ENCODE measurements at regions not wholly inside any gene's neighbourhood (a gene's known extent, or its start where the extent isn't known, plus 50 kb on each side); places are given as distances from the start of the nearest gene placed in this dataset.
"Not testable (repeated sequence)": the region's sequence is repeated elsewhere in the genome, so short reads cannot be mapped to it uniquely, and the experiment has no call there.

DNA sequence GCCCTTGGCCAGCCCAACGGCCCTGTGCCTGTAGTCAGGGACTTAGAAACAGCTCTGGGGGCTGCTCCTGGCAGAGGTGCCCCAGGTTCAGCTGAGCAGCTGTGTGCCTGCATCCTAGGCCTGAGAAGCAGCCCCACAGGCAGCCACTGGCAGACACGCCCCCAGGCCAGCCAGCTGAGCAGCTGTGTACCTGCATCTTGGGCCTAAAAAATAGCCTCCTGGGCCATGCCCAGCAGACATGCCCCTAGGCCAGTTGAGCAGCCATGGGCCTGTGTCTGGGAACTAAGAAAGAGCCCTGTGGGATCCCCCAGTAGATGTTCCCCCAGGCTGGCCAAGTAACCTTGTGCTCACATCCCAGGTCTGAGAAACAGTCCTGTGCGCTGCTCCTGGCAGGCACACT, 64.0 kb downstream of the TBR1 start:
- intact Hi-C loops (cut with DNase I), result no loop called here
- ATAC-seq (no peak), DNase-seq (ENCODE audit: missing footprints) (no peak)

DNA sequence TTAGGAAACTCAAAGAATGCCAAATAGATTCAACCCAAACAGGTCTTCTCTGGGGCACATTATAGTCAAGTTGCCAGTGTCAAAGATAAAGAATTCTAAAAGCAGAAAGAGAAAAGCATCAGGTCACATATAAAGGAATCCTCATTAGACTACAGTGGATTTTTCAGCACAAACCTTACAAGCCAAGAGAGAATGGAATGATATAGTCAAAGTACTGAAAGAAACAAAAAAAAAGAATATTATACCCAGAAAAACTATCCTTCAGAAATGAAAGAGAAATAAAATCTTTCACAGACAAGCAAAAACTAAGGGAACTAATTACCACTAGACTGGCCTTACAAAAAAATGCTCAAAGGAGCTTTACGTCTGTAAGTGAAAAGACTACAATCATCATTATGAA, 65.5 kb downstream of the TBR1 start:
- no peak for DNase-seq (ENCODE audit: missing footprints)
- no peak for ATAC-seq
- intact Hi-C loops (cut with DNase I), result no loop called here

DNA sequence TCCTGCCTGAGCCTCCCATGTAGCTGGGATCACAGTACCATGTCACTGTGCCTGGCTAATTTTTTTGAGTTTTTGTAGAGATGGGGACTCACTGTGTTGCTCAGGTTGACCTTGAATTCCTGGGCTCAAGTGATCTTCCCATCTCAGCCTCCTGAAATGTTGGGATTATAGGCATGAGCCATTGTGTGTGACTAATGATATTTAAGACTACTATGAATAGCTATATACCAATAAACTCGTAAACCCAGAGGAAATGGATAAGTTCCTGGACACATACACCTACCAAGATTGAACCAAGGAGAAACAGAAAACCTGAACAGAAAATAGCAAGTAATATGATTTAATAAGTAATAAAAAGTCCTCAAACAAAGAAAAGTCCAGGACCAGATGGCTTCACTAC, 68.0 kb downstream of the TBR1 start:
- no peak for DNase-seq (ENCODE audit: missing footprints)
- no peak for ATAC-seq
- intact Hi-C loops (cut with DNase I), result no loop called here

DNA sequence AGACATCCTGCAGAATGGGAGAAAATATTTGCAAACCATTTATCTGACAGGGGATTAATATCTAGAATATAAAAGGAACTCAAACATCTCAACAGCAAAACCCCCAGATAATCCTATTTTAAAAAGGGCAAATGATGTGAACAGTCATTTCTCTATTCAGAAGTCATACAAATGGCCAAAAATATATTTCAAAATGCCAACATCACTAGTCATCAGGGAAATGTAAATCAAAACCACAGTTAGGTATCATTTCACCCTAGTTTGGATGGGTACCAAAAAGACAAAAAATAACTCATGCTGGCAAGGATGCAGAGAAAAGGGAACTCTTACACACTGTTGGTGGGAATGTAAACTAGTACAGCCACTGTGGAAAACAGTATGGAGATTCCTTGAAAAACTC, 70.0 kb downstream of the TBR1 start:
- intact Hi-C loops (cut with DNase I), result no loop called here

DNA sequence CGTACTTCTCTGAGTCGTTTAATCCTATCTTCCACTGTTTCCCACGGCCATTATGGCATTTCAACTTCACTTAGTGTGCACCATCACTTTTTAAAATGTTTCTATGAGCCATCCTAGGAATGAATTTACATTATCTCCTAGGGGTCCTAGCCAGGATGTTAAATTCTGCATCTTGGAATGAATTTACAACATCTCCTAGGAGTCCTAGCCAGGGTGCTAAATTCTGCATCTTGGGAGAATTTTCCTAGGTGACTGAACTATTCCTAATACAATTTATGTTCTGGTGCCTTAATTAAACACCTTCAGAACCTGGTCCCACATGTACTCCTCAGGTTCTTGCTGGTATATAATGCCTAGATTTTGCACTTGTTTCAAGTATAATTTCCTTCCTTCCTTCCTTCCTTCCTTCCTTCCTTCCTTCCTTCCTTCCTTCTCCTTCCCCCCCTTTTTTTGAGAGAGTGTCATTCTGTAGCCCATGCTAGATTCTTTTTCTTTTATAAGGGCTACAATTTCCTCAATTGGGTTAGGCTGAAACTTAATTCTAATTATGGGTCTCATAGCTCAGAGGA, 72.1 kb downstream of the TBR1 start:
- ATAC-seq, result no peak
- intact Hi-C loops (cut with DNase I), result no loop called here
- no peak for DNase-seq (ENCODE audit: missing footprints)

More for the DNA sequence above, 70.0 kb downstream of the TBR1 start:
- ATAC-seq, result no peak
- DNase-seq (ENCODE audit: missing footprints), result no peak

DNA sequence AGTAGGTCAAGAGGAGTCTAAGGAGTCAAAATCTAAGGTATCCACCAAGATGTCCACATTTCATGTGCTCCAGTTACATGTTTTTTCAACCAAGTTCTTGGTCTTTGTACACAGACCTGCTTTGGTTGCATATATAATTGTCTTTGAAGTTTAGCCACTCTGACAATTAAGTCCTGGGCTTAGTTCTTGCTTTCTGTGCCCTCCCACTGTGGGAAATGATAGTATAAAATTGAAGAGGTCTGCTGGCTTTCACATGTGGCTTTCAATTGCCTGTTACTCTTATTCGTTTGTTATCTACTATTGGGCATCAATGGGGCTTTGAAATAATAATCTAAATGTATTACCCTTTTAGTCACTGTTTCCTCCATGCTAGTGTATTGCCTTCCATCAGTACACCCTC, 72.8 kb downstream of the TBR1 start:
- intact Hi-C loops (cut with DNase I), result no loop called here
- ATAC-seq (no peak), DNase-seq (ENCODE audit: missing footprints) (no peak)

DNA sequence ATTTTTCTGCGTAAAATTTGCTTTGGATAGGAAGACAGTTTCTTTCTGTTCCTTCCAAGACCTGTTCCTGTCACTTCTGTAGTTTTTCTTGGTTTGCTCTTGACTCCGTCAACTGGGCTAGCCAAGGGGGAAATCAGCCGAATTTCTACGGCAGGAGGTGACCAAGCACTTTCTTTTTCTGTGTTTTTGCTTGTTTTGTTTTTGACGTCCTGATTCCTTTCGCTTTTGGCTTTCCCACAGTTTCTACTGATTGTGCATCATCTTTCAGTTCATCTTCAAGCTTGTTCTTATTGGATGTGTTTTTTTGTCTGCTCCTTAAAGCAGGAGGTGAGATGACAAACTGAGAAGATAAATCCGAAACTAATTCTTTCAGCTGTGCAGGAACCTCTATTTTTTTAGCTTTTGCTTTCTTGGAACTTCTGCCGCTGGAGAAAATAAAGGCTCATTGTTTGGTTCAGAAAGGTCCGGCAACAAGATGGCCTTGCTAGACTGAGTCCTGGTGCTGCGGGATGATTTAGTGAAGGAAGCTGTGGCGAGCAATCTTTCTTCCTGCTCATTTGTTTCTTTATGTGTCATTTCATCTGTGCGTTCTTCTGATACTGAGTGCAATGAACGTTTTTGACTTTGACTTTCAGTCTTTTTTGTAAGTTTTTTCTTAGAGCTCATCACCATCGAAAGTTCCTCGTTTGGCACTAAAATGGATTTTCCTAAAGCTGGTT, 85.0 kb downstream of the TBR1 start:
- DNase-seq (ENCODE audit: missing footprints); ATAC-seq; intact Hi-C loops (cut with DNase I): not testable (repeated sequence)

DNA sequence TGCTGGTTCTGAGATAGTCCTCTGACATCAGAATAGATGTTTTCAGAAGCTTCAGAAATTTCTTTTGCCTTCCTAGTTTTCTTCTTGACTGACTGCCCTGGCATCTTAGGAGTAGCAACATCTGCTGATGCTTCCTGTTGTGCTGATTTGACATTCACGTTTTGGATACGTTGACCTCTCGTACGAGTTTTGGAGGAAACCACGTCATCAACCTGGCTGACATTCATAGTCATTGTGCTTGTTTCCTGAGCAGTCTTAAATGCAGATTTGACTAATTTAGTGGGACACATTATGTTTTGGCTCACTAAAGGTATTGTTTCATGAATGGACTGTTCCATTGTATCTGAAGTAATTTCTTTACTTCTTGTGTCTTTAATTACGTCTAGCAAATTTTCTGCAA, 86.2 kb downstream of the TBR1 start:
- DNase-seq (ENCODE audit: missing footprints); ATAC-seq; intact Hi-C loops (cut with DNase I): not testable (repeated sequence)

DNA sequence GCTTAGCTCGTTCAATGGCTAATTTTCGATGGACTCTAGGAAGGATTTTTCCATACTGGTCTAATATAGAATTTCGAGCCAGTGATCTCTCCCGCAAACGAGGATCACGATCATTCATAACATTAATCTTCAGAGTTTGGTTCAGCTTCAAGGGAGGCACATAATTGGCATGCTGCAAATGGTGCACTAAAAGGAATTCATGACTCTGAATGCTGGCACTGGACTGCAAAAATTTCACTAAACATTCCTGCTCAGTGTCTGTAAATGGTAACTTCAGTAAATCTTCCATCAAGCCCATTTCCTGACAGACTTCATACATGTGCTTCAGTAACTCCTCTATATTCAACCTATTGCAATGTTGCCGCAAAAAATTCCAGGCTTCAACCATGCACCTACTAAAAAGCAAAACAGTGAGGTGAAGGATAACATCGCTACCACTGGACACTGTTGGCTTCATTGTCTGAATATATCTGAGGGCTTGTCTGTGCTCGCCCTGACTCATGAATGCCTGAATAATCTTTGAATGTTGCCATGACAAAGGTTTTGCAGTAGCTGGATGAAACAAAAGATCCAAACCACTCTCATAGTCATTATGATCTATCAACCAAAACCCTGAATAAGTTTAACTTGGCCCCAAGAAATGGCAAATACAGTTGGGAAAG, 88.7 kb downstream of the TBR1 start:
- intact Hi-C loops (cut with DNase I); ATAC-seq; DNase-seq (ENCODE audit: missing footprints): not testable (repeated sequence)

DNA sequence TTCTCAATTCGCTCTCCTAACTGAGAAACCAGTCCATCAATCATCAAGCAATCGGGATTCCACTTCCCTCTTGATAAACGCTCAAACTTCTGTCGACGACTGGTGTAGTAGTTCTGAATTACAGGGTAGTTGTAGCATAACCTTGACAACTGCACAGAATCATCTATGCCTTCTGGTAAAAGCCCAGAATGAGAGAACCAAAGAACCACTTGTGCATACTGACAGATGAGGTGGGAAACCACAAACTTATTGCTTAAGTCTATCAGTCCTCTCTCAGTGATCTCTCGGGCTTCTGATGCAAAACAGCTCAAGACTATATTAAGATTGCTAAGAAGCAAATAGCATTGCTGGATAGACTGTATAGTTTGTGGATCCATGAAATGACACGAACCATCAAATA, 89.4 kb downstream of the TBR1 start:
- intact Hi-C loops (cut with DNase I); ATAC-seq; DNase-seq (ENCODE audit: missing footprints): not testable (repeated sequence)

DNA sequence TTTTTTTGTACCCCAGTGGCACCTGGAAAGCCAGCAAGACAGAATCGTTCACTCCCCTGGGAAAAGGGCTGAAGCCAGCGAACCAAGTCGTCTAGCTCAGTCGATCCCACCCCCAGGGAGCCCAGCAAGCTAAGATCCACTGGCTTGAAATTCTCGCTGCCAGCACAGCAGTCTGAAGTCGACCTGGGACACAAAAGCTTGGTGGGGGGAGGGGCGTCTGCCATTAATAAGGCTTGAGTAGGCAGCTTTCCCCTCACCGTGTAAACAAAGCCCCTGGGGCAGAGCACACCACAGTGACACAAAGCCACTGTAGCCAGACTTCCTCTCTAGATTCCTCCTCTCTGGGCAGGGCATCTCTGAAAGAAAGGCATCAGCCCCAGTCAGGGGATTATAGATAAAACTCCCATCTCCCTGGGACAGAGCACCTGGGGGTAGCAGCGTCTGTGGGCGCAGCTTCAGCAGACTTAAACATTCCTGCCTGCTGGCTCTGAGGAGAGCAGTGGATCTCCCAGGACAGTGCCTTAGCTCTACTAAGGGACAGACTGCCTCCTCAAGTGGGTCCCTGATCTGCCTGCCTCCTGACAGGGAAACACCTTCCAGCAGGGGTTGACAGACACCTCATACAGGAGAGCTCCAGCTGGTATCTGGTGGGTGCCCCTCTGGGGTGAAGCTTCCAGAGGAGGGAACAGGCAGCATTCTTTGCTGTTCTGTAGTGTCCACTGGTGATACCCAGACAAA, 97.4 kb downstream of the TBR1 start:
- DNase-seq (ENCODE audit: missing footprints); ATAC-seq; intact Hi-C loops (cut with DNase I): not testable (repeated sequence)

DNA sequence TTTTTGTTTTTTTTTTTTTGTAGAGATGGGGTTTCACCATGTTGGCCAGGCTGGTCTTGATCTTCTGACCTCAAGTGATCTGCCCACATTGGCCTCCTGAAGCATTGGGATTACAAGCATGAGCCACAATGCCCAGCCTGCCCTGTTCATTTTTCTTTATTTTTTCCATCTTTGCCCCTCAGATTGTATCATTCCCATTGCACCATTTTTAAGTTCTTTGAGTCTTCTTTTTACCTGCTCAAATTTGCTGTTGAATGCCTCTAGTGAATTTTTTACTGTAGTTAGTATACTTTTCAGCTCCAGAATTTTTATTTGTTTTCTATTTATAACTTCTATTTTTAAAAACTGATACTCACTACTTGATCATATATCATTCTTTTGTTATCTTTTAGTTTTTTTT, 101.4 kb upstream of the SLC4A10 start:
- ATAC-seq (no peak), DNase-seq (ENCODE audit: missing footprints) (no peak)
- intact Hi-C loops (cut with DNase I), result no loop called here

DNA sequence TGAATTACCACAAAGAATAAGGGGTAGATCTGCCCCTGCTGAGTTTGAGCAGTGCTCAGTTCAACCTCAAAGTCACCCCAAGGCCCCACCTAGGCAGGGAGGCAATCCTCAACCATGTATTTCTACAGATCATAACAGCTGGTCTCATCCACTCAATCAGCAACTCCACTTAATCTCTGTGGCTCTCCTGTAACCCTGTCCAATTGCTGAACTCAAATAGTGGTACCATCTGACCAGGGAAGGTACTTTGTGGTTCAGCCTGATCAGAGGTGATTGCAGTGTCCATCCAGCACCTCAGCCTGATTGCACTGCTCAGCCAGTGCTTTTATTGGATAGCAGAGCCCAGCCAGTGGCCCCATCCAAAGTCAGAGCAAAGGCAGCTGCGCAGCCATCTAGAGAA, 91.0 kb upstream of the SLC4A10 start:
- DNase-seq (ENCODE audit: missing footprints) (no peak), ATAC-seq (no peak)
- intact Hi-C loops (cut with DNase I), result no loop called here

DNA sequence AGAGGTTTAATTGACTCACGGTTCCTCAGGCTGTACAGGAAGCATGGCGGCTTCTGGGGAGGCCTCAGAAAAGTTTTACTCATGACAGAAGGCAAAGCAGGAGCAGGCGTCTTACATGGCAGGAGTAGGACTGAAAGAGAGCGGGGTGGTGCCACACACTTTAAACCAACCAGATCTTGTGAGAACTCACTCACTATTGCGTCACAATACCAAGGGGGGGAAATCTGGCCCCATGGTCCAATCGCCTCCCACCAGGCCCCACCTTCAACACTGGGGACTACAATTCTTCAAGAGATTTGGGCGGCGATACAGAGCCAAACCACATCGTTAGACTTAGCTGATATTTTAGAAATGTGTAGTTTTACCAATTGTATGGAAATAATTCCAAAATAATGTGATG, 77.6 kb upstream of the SLC4A10 start:
- intact Hi-C loops (cut with DNase I), result no loop called here
- DNase-seq (ENCODE audit: missing footprints), result no peak
- ATAC-seq, result no peak

DNA sequence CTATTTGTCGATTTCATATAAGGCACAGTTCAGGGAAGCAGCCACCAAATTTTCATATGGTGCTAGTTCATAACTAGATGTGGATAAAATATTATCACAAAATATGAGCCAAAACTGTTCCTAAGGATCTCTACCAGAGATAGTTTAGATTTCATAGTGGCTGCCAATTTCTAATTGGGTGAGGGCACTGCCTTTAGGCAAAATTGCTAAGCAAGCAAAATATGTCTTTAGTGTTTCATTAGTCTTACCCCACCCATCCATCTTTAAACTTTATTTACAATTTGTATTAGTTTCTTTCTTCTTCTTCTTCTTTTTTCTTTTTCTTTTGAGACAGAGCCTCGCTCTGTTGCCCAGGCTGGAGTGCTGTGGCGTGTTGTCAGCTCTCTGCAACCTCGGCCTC, 77.1 kb upstream of the SLC4A10 start:
- intact Hi-C loops (cut with DNase I), result no loop called here
- DNase-seq (ENCODE audit: missing footprints) (no peak), ATAC-seq (no peak)

DNA sequence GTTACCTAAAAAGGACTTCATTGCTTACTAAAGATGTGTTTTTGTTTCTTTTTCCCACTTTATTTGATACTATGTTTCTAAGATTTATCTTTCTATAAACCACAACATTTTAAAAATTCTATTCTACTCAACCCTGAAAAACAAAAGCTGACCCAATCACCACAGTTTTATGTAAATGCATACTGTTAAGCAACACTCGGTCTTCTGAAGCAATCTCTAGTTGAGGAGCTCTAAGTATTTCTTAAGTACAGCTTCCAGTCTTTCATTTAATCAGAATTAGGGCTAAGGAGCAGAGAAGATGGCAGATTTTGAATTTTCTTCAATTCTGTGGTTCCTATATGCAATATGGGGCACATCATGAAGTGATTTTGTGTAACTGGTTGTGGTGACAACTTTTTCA, 72.2 kb upstream of the SLC4A10 start:
- ATAC-seq (no peak), DNase-seq (ENCODE audit: missing footprints) (no peak)
- intact Hi-C loops (cut with DNase I), result loop anchor here (10.0 kb wide), 1 partner anchor 307 kb away; no protein-coding TSS in a partner anchor

DNA sequence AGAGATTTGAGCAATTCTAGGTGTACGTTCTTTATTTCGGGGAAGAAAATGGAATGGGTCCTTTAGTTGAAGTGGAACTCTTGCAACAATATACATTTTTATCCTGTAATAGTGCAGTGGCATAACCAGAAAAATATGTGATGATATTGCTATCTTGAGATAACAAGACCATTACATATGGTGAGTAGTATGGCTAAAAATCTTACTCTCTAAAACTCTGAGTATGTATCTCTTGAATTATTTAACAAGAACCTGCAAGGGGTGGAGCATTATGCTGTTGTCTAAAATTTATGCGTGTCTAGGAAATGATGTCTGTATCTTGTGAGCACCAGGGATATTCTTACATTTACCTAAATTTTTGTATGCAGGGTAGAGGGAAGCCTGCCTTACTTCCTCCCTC, 68.4 kb upstream of the SLC4A10 start:
- DNase-seq (ENCODE audit: missing footprints) (no peak), ATAC-seq (no peak)
- intact Hi-C loops (cut with DNase I), result loop anchor here (10.0 kb wide), 1 partner anchor 311 kb away; no protein-coding TSS in a partner anchor

DNA sequence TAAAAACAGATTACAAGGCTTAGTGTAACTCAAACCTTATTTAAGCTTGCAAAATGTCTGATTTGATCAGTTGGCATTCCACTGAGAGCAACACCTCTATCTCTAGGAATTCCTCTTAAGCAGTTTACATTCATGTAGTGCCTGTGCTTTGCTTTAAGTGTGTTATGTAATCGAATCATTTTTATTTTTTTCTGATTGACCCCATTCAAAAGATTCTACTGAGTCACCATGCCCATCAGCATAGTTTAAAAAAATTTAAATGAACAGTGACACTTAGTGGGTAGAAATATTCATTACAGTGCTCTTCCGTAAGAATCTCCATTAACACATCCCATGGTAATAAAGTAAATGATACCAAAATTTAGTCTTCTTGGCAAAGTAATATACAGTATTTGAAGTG, 67.8 kb upstream of the SLC4A10 start:
- intact Hi-C loops (cut with DNase I), result loop anchor here (10.0 kb wide), 1 partner anchor 312 kb away; no protein-coding TSS in a partner anchor
- no peak for DNase-seq (ENCODE audit: missing footprints)
- ATAC-seq, result no peak

DNA sequence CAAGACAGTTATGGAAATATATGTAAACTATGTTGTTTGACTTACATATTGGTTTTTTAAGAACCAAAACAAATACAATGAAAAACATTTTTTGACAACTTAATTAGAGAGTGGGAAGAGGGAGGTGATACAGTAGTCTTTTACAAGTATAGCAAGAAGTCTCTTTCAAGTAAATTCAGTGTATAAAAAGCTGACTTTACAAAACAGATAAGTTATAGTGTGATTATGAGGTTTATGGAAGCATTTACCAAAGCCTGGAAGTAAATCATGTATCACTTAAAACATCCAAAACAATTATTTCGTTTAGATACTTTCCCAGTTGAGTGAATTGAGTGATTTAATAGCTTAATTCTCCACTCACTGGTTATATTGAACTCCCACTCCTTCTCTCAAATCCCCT, 66.7 kb upstream of the SLC4A10 start:
- intact Hi-C loops (cut with DNase I), result loop anchor here (10.0 kb wide), 1 partner anchor 313 kb away; no protein-coding TSS in a partner anchor
- DNase-seq (ENCODE audit: missing footprints), result no peak
- no peak for ATAC-seq

All from Right ventricle myocardium inferior (tissue), 1 donor.